DND-41 (cell line): ENCODE measurements at regions not wholly inside any gene's neighbourhood (a gene's known extent, or its start where the extent isn't known, plus 50 kb on each side); places are given as distances from the start of the nearest gene placed in this dataset.

Experiments
- ATAC-seq: fragments of 200-7000 bp; cut with Tn5 transposase; 3 replicates; pipeline ENCODE4 v1.9.1; 2021; ENCODE audit warnings: low read depth; ENCODE audit not compliant: insufficient read depth
- DNase-seq: peaks from one replicate; pipeline ENCODE4 v3.0.0-alpha.2; 2020
- H2AFZ ChIP-seq: 2 replicates; pipeline ENCODE4 v1.6.0; 2012; ENCODE audit warnings: low read depth, low read length
- H3K27ac ChIP-seq: 2 replicates; pipeline ENCODE4 v1.5.1; 2012; ENCODE audit warnings: low read length, inconsistent platforms
- H3K27me3 ChIP-seq: fragments of 200-600 bp; sonication (generic); 2 replicates; pipeline ENCODE4 v1.6.0; 2012; ENCODE audit warnings: low read length, mild to moderate bottlenecking, inconsistent platforms; ENCODE audit not compliant: insufficient read depth, poor library complexity
- H3K36me3 ChIP-seq: 2 replicates; pipeline ENCODE4 v1.5.1; 2012; ENCODE audit warnings: low read length, inconsistent platforms; ENCODE audit not compliant: insufficient read depth
- H3K4me1 ChIP-seq: 2 replicates; pipeline ENCODE4 v1.5.1; 2012; ENCODE audit warnings: mild to moderate bottlenecking, low read length; ENCODE audit not compliant: insufficient read depth
- H3K4me2 ChIP-seq: 2 replicates; pipeline ENCODE4 v1.6.0; 2012; ENCODE audit warnings: mild to moderate bottlenecking, moderate library complexity, low read length, inconsistent platforms; ENCODE audit not compliant: insufficient read depth
- H3K4me3 ChIP-seq, 2 experiments: fragments of 200-600 bp in 1 of 2; shearing (Covaris generic) in 1 of 2; 2 replicates each; pipeline ENCODE4 v1.5.1; 2012 to 2016; ENCODE audit warnings: inconsistent platforms in 2 of 2, low read length in 2 of 2, mild to moderate bottlenecking in 2 of 2, low read depth in 1 of 2, moderate library complexity in 1 of 2
- H3K79me2 ChIP-seq: 2 replicates; pipeline ENCODE4 v1.6.0; 2012; ENCODE audit warnings: low read length, inconsistent platforms; ENCODE audit not compliant: insufficient read depth
- H3K9ac ChIP-seq: 2 replicates; pipeline ENCODE4 v1.6.0; 2012; ENCODE audit warnings: low read depth, mild to moderate bottlenecking, inconsistent platforms, low read length, moderate library complexity
- H3K9me3 ChIP-seq: 2 replicates; pipeline ENCODE4 v1.5.1; 2012; ENCODE audit warnings: low read length, moderate library complexity, mild to moderate bottlenecking, inconsistent platforms; ENCODE audit not compliant: insufficient read depth, severe bottlenecking
- H4K20me1 ChIP-seq: 2 replicates; pipeline ENCODE4 v1.6.0; 2012; ENCODE audit warnings: low read length; ENCODE audit not compliant: insufficient read depth
- CTCF ChIP-seq: IDR thresholded peaks from 2 replicates; pipeline ENCODE4 v1.5.1; 2012; ENCODE audit warnings: borderline replicate concordance, low read length, moderate library complexity, mild to moderate bottlenecking; ENCODE audit not compliant: poor library complexity, severe bottlenecking; ENCODE audit errors: extremely low read depth
- EZH2 ChIP-seq: IDR thresholded peaks from 3 replicates; pipeline ENCODE4 v1.6.1; 2012; ENCODE audit warnings: borderline replicate concordance, low read depth, mild to moderate bottlenecking, moderate library complexity, low read length, inconsistent platforms; ENCODE audit not compliant: severe bottlenecking

DNA sequence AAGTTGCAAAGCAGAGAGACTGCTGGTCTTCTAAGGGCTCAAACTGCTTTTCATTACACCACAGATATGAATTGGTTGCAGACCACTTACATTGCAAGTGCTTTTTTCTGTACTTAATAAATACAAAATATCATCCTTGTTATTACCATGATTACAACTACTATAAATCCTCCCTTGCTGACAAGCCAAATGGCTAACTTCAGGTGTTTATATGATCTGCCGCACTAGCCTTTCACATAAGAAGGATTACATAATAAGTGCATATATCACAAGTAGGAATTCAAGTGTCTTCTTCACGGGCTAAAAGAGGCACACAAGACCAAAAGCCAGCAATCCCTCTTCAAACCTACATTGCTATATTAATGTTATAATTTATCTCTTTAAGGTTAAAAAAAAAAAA is 373.0 kb downstream of the ZEB2 start:
- Histone ChIP-seq H3K4me1 (no peaks in the 10 kb centered on the region), H4K20me1 (no peaks in the 10 kb centered on the region), H3K9ac (no peak overlapping the region), H2AFZ (no peak overlapping the region), H3K4me3 (no peak overlapping the region), H3K36me3 (no peaks in the 10 kb centered on the region), H3K4me2 (no peak overlapping the region), H3K9me3 (no peaks in the 10 kb centered on the region), H3K27me3 (no peaks in the 10 kb centered on the region), H3K27ac (no peak overlapping the region), H3K79me2 (no peaks in the 10 kb centered on the region)
- no peak for ATAC-seq
- DNase-seq = no peak
- TF ChIP-seq CTCF (no peak), EZH2 (no peak)

- TF ChIP-seq CTCF (no peak), EZH2 (no peak)
- Histone ChIP-seq H3K4me3 (no peak overlapping the region), H3K27ac (no peak overlapping the region), H3K36me3 (no peaks in the 10 kb centered on the region), H3K9me3 (no peaks in the 10 kb centered on the region), H4K20me1 (no peaks in the 10 kb centered on the region), H2AFZ (no peak overlapping the region), H3K27me3 (no peaks in the 10 kb centered on the region), H3K4me2 (no peak overlapping the region), H3K79me2 (no peaks in the 10 kb centered on the region), H3K9ac (no peak overlapping the region), H3K4me1 (no peaks in the 10 kb centered on the region)
- ATAC-seq (no peak), DNase-seq (no peak)
Measured at GRCh38 chr2:144146076-144146475, 373.8 kb downstream of the ZEB2 start.

GRCh38 chr2:144143294-144144151 is 376.4 kb downstream of the ZEB2 start:
- DNase-seq (no peak), ATAC-seq (no peak)
- Histone ChIP-seq H3K4me2 (no peak overlapping the region), H2AFZ (no peak overlapping the region), H3K4me3 (no peak overlapping the region), H3K27ac (no peak overlapping the region), H3K9me3 (no peaks in the 10 kb centered on the region), H3K79me2 (no peaks in the 10 kb centered on the region), H3K36me3 (no peaks in the 10 kb centered on the region), H3K9ac (no peak overlapping the region), H4K20me1 (no peaks in the 10 kb centered on the region), H3K27me3 (no peaks in the 10 kb centered on the region), H3K4me1 (no peaks in the 10 kb centered on the region)
- TF ChIP-seq EZH2 (no peak), CTCF (no peak)
